GM23338 (cell line): ENCODE measurements at regions not wholly inside any gene's neighbourhood (a gene's known extent, or its start where the extent isn't known, plus 50 kb on each side); places are given as distances from the start of the nearest gene placed in this dataset.

Experiments used
- POLR2AphosphoS5 ChIP-seq: IDR thresholded peaks from 2 replicates; pipeline ENCODE4 v1.6.1; 2016; ENCODE audit warnings: antibody characterized with exemption, low read depth
- TF ChIP-seq, protein P1 (sequence below), 2 experiments: fragments of 200-600 bp in 1 of 2; sonication (generic) in 1 of 2; conservative IDR thresholded peaks; 2 replicates each; pipeline versions ENCODE4 v1.5.1 to v1.6.1; 2016 to 2017; ENCODE audit warnings: antibody characterized with exemption in 2 of 2, low read depth in 2 of 2, mild to moderate bottlenecking in 2 of 2, moderate library complexity in 1 of 2

DNA sequence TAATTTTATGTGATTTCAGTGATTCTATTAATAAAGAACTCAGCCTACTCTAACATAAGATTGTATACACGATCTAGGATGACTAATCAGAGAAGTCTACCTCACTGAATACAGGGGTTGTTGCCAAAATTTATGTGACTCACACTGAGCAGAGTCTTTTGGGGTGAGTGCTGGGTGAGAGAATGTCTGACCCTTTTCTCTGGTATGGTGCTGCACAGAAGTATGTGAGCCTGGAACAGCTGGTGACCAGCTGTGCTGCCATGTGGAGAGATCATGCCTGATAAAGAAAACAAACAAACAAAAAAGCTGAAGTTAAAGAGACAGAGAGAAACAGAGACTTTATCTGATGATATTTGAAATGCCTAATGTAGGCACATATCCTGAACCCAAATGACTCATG is 618.1 kb upstream of the GRIA3 start:
- TF ChIP-seq, protein P1, sequence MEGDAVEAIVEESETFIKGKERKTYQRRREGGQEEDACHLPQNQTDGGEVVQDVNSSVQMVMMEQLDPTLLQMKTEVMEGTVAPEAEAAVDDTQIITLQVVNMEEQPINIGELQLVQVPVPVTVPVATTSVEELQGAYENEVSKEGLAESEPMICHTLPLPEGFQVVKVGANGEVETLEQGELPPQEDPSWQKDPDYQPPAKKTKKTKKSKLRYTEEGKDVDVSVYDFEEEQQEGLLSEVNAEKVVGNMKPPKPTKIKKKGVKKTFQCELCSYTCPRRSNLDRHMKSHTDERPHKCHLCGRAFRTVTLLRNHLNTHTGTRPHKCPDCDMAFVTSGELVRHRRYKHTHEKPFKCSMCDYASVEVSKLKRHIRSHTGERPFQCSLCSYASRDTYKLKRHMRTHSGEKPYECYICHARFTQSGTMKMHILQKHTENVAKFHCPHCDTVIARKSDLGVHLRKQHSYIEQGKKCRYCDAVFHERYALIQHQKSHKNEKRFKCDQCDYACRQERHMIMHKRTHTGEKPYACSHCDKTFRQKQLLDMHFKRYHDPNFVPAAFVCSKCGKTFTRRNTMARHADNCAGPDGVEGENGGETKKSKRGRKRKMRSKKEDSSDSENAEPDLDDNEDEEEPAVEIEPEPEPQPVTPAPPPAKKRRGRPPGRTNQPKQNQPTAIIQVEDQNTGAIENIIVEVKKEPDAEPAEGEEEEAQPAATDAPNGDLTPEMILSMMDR (conservative IDR thresholded peaks at IDR 0.05; ENCODE audit: low read depth in 2 of 2), result no peak
- no peak for TF ChIP-seq POLR2AphosphoS5
